ENCODE measurements at regions not wholly inside any gene's neighbourhood (a gene's known extent, or its start where the extent isn't known, plus 50 kb on each side); places are given as distances from the start of the nearest gene placed in this dataset.

GRCh38 chr6:147117011-147117410 is 87.2 kb upstream of the STXBP5 start:
- H3K4me1 ChIP-seq (ENCODE audit: insufficient read depth, low read length, poor library complexity, severe bottlenecking) = no peaks in the 10 kb centered on the region
- ChIA-PET POLR2A (no interaction called here), CTCF (ENCODE audit: unreplicated experiment) (no interaction called here)
- H3K4me2 ChIP-seq (ENCODE audit: low read length) = no peak overlapping the region
- no peak overlapping the region for H2AFZ ChIP-seq (ENCODE audit: low read length)
- no peak for DNase-seq (ENCODE audit: low spot score)
- no peaks in the 10 kb centered on the region for H3K79me2 ChIP-seq (ENCODE audit: insufficient read depth, low read depth, low read length)
- H3K27ac ChIP-seq (ENCODE audit: low read depth, low read length, poor library complexity, severe bottlenecking) = no peak overlapping the region
- no peak overlapping the region for H3K4me3 ChIP-seq (ENCODE audit: low read depth, low read length, poor library complexity, severe bottlenecking)
- intact Hi-C loops (cut with micrococcal nuclease; ENCODE audit: unreplicated experiment) = no loop called here
- no TSS peak for BruUV-seq (replicated peaks)
- H3K9me2 ChIP-seq (ENCODE audit: insufficient read depth, low read length) = no peaks in the 10 kb centered on the region
- no peaks in the 10 kb centered on the region for H4K20me1 ChIP-seq (ENCODE audit: insufficient read depth, low read length)
- TF ChIP-seq CTCF (conservative IDR thresholded peaks at IDR 0.05; ENCODE audit: low read length) = no peak
- TF ChIP-seq EZH2phosphoT487 (IDR thresholded peaks at IDR 0.05; ENCODE audit: borderline replicate concordance, low read depth, low read length) = no peak
- no peaks in the 10 kb centered on the region for H3K36me3 ChIP-seq (ENCODE audit: insufficient read depth, low read length)
- no peaks in the 10 kb centered on the region for H3K9me3 ChIP-seq (ENCODE audit: low read length)

- ChIA-PET CTCF (ENCODE audit: unreplicated experiment) (no interaction called here), POLR2A (no interaction called here)
- no peaks in the 10 kb centered on the region for H3K9me2 ChIP-seq (ENCODE audit: insufficient read depth, low read length)
- no peaks in the 10 kb centered on the region for H3K4me1 ChIP-seq (ENCODE audit: insufficient read depth, low read length, poor library complexity, severe bottlenecking)
- H3K4me3 ChIP-seq (ENCODE audit: low read depth, low read length, poor library complexity, severe bottlenecking) = no peak overlapping the region
- no peak overlapping the region for H3K27ac ChIP-seq (ENCODE audit: low read depth, low read length, poor library complexity, severe bottlenecking)
- TF ChIP-seq CTCF (conservative IDR thresholded peaks at IDR 0.05; ENCODE audit: low read length) = no peak
- no peak for TF ChIP-seq EZH2phosphoT487 (IDR thresholded peaks at IDR 0.05; ENCODE audit: borderline replicate concordance, low read depth, low read length)
- intact Hi-C loops (cut with micrococcal nuclease; ENCODE audit: unreplicated experiment) = no loop called here
- no peak overlapping the region for H2AFZ ChIP-seq (ENCODE audit: low read length)
- H3K4me2 ChIP-seq (ENCODE audit: low read length) = no peak overlapping the region
- H3K79me2 ChIP-seq (ENCODE audit: insufficient read depth, low read depth, low read length) = no peaks in the 10 kb centered on the region
- no peaks in the 10 kb centered on the region for H3K9me3 ChIP-seq (ENCODE audit: low read length)
- H3K36me3 ChIP-seq (ENCODE audit: insufficient read depth, low read length) = no peaks in the 10 kb centered on the region
- DNase-seq (ENCODE audit: low spot score) = no peak
- no TSS peak for BruUV-seq (replicated peaks)
- no peaks in the 10 kb centered on the region for H4K20me1 ChIP-seq (ENCODE audit: insufficient read depth, low read length)
Measured at GRCh38 chr6:147117580-147117979, 86.6 kb upstream of the STXBP5 start.

- ChIA-PET CTCF (ENCODE audit: unreplicated experiment) (no interaction called here), POLR2A (no interaction called here)
- Histone ChIP-seq H3K4me3 (ENCODE audit: low read depth, low read length, poor library complexity, severe bottlenecking) (no peak overlapping the region), H2AFZ (ENCODE audit: low read length) (no peak overlapping the region), H3K9me2 (ENCODE audit: insufficient read depth, low read length) (no peaks in the 10 kb centered on the region), H3K4me2 (ENCODE audit: low read length) (no peak overlapping the region), H4K20me1 (ENCODE audit: insufficient read depth, low read length) (no peaks in the 10 kb centered on the region), H3K27ac (ENCODE audit: low read depth, low read length, poor library complexity, severe bottlenecking) (no peak overlapping the region), H3K9me3 (ENCODE audit: low read length) (no peaks in the 10 kb centered on the region), H3K4me1 (ENCODE audit: insufficient read depth, low read length, poor library complexity, severe bottlenecking) (no peaks in the 10 kb centered on the region), H3K79me2 (ENCODE audit: insufficient read depth, low read depth, low read length) (no peaks in the 10 kb centered on the region), H3K36me3 (ENCODE audit: insufficient read depth, low read length) (no peaks in the 10 kb centered on the region)
- DNase-seq (ENCODE audit: low spot score) = no peak
- intact Hi-C loops (cut with micrococcal nuclease; ENCODE audit: unreplicated experiment) = no loop called here
- no peak for TF ChIP-seq CTCF (conservative IDR thresholded peaks at IDR 0.05; ENCODE audit: low read length)
- TF ChIP-seq EZH2phosphoT487 (IDR thresholded peaks at IDR 0.05; ENCODE audit: borderline replicate concordance, low read depth, low read length) = no peak
- BruUV-seq (replicated peaks) = no TSS peak
Measured at GRCh38 chr6:147119310-147119709, 84.9 kb upstream of the STXBP5 start.
